Spleen (tissue), 11 donors: ENCODE measurements at regions not wholly inside any gene's neighbourhood (a gene's known extent, or its start where the extent isn't known, plus 50 kb on each side); places are given as distances from the start of the nearest gene placed in this dataset.

Experiments used
- DNase-seq: peaks from one replicate; pipeline ENCODE4 v3.0.0-alpha.2; 2020
- H3K27ac ChIP-seq, 8 donors: fragments of 200-600 bp; sonication (generic) in 7 of 8; 1 replicate in 4 of 8; 2 replicates in 4 of 8; pipeline versions ENCODE4 v1.5.0 to v1.8.0; 2016 to 2021; ENCODE audit warnings: inconsistent platforms in 4 of 8, mild to moderate bottlenecking in 4 of 8, moderate library complexity in 1 of 8
- H3K27me3 ChIP-seq, 7 donors: fragments of 200-600 bp; sonication (generic) in 6 of 7; replicated peaks in 1 of 7; 1 replicate in 4 of 7; 2 replicates in 3 of 7; pipeline versions ENCODE4 v1.5.0 to v1.8.0; 2016 to 2021; ENCODE audit warnings: inconsistent platforms in 3 of 7, mild to moderate bottlenecking in 1 of 7
- H3K36me3 ChIP-seq, 6 donors: fragments of 200-600 bp; sonication (generic) in 5 of 6; 1 replicate in 4 of 6; 2 replicates in 2 of 6; pipeline versions ENCODE4 v1.5.0 to v1.8.0; 2016 to 2021; ENCODE audit warnings: inconsistent platforms in 2 of 6
- H3K4me1 ChIP-seq, 6 donors: fragments of 200-600 bp; sonication (generic) in 5 of 6; 1 replicate in 3 of 6; 2 replicates in 3 of 6; pipeline versions ENCODE4 v1.5.0 to v1.8.0; 2016 to 2021; ENCODE audit warnings: inconsistent platforms in 3 of 6
- H3K4me3 ChIP-seq, 8 donors: fragments of 200-600 bp; sonication (generic) in 7 of 8; 1 replicate in 4 of 8; 2 replicates in 4 of 8; pipeline versions ENCODE4 v1.5.0 to v1.8.0; 2016 to 2021; ENCODE audit warnings: inconsistent platforms in 4 of 8, mild to moderate bottlenecking in 4 of 8, moderate library complexity in 2 of 8
- H3K9me3 ChIP-seq, 8 donors: fragments of 200-600 bp; sonication (generic) in 7 of 8; 1 replicate in 4 of 8; 2 replicates in 4 of 8; pipeline versions ENCODE4 v1.5.0 to v1.8.0; 2016 to 2021; ENCODE audit warnings: inconsistent platforms in 4 of 8
- POLR2A ChIP-seq, 3 donors: fragments of 450-650 bp; IDR thresholded peaks; one replicate each; pipeline ENCODE4 v1.5.1; 2017; ENCODE audit warnings: antibody characterized with exemption in 3 of 3, mild to moderate bottlenecking in 1 of 3
- POLR2AphosphoS5 ChIP-seq, 3 donors: sonication (generic); formaldehyde crosslinking; IDR thresholded peaks; one replicate each; pipeline ENCODE4 v1.5.1; 2017; ENCODE audit warnings: antibody characterized with exemption in 3 of 3
- WGBS, 5 donors: extraction: QIAGEN DNeasy Blood & Tissue Kit in 3 of 5; methylation state at CpG; one replicate each; pipeline versions ENCODE4 v1.1.5 to v1.1.7; 2013 to 2018; 5-methylcytosine and 5-hydroxymethylcytosine counted together
- intact Hi-C: fragments of 100-400 bp; cut with DNase I; formaldehyde crosslinking; loops from one replicate; pipeline ENCODE4 v1.15.0; 2023; ENCODE audit warnings: low total_unique reads
- TF ChIP-seq, protein P1 (sequence below), 11 experiments: fragments of 200-600 bp in 7 of 11; fragments of 450-650 bp in 4 of 11; sonication (generic) in 4 of 11; IDR thresholded peaks in 8 of 11; conservative IDR thresholded peaks in 3 of 11; 1 replicate in 7 of 11; 2 replicates in 4 of 11; pipeline versions ENCODE4 v1.4.0 to v1.8.0; 2016 to 2021; ENCODE audit warnings: antibody characterized with exemption in 11 of 11, inconsistent platforms in 4 of 11, mild to moderate bottlenecking in 1 of 11
- donor health status: healthy with polysubstance abuse.
- donor health status: DM: no; HTN: no; CAD: no; lungs with moderate emphysema.
- donor health status: DM: no; HTN: no; CAD: no.
- donor health status: Bipolar disorder and iron deficiency.
- donor health status: healthy.
- donor health status: DM: no; HTN: no; CAD: no.
- donor health status: DM: yes; HTN: yes; CAD: no.

DNA sequence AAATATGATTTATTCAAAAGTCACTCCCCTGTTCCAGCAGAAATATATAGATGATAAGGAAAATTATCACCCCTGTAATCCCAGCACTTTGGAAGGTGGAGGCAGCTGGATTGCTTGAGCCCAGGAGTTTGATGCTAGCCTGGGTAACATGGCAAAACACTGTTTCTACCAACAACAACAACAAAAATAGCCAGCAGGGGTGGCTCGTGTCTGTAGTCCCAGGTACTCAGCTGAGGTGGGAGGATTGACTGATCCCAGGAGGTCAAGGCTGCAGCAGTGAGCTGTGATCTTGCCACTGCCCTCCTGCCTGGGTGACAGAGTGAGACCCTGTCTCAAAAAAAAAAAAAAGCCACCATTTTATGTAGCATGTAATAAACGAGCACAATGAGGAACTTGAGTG, 1546.5 kb downstream of the NCAM2 start:
- peaks cover 0 to 24% (median 14%) of the 10 kb centered on the region in 8 donors for H3K9me3 ChIP-seq
- WGBS, 5 donors: 50 to 72% (median 52%) methylated on average over 2 of the region's 2 CpGs

DNA sequence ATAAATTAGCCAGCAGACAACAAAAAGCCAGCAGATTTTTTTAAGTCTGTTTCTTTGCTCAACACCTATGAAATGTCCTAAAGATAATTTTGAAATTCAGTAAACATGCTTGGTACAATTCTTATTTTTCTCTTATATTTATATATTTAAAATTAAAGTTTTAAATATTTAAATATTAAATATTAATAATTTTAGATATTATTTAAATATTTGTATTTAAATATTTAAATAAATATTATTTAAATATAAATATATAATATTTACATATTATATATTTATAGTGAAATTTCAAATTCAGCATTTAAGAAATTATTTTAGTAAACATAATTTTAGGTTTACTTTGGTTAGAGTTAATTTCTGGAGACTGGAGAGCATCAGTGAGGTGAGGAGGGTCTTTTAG, 1554.2 kb downstream of the NCAM2 start:
- Histone ChIP-seq H3K27me3 (no peaks in the 10 kb centered on the region), H3K4me3 (no peak overlapping the region), H3K9me3 (no peaks in the 10 kb centered on the region), H3K4me1 (no peaks in the 10 kb centered on the region), H3K27ac (no peak overlapping the region), H3K36me3 (no peaks in the 10 kb centered on the region)
- intact Hi-C loops: no loop called here
- TF ChIP-seq POLR2AphosphoS5 (IDR thresholded peaks at IDR 0.05) (no peak), POLR2A (IDR thresholded peaks at IDR 0.05) (no peak)
- TF ChIP-seq, protein P1, sequence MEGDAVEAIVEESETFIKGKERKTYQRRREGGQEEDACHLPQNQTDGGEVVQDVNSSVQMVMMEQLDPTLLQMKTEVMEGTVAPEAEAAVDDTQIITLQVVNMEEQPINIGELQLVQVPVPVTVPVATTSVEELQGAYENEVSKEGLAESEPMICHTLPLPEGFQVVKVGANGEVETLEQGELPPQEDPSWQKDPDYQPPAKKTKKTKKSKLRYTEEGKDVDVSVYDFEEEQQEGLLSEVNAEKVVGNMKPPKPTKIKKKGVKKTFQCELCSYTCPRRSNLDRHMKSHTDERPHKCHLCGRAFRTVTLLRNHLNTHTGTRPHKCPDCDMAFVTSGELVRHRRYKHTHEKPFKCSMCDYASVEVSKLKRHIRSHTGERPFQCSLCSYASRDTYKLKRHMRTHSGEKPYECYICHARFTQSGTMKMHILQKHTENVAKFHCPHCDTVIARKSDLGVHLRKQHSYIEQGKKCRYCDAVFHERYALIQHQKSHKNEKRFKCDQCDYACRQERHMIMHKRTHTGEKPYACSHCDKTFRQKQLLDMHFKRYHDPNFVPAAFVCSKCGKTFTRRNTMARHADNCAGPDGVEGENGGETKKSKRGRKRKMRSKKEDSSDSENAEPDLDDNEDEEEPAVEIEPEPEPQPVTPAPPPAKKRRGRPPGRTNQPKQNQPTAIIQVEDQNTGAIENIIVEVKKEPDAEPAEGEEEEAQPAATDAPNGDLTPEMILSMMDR (IDR thresholded peaks at IDR 0.05 in 8 of 11, conservative IDR thresholded peaks at IDR 0.05 in 3 of 11): no peak
- DNase-seq: no peak

More for the DNA sequence above, 1546.5 kb downstream of the NCAM2 start:
- intact Hi-C loops: no loop called here
- Histone ChIP-seq H3K4me1 (no peaks in the 10 kb centered on the region), H3K36me3 (no peaks in the 10 kb centered on the region), H3K27ac (no peak overlapping the region), H3K27me3 (no peaks in the 10 kb centered on the region), H3K4me3 (no peak overlapping the region)
- no peak for DNase-seq
- TF ChIP-seq, protein P1 (IDR thresholded peaks at IDR 0.05 in 8 of 11, conservative IDR thresholded peaks at IDR 0.05 in 3 of 11): no peak
- no peak for TF ChIP-seq POLR2AphosphoS5 (IDR thresholded peaks at IDR 0.05)
- no peak for TF ChIP-seq POLR2A (IDR thresholded peaks at IDR 0.05)

DNA sequence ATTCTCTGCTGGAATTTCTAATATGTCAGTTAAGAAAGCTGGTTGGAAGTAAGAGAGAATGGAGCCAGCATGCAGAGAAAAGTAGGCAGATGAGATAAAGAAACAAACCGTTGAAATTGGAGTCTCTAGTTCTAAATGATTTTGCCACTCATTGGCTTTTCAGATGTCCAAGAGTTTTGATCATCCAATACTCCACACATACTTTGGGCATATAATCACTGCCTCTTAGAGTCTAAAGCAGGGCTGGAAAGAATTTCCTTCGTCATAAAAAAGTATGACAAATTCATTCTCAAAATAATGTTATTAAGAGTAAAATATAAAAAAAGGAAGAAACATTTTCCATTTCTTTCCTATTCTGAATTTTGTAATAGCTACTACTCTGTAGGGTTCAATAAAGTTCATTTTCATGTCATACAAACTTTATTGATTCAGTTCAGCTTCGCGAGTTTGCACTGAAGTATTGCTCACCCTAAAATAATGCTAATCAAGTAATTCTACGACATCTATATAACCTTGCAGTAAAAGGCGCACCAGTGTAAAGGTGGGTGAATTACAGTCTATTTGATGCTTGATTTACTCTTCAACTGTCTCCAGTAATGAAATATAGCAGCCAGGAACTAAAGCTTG, 1556.6 kb downstream of the NCAM2 start:
- intact Hi-C loops: no loop called here
- TF ChIP-seq POLR2A (IDR thresholded peaks at IDR 0.05): no peak
- no peak for TF ChIP-seq POLR2AphosphoS5 (IDR thresholded peaks at IDR 0.05)
- TF ChIP-seq, protein P1 (IDR thresholded peaks at IDR 0.05 in 8 of 11, conservative IDR thresholded peaks at IDR 0.05 in 3 of 11): no peak
- no peak for DNase-seq
- H3K4me1 ChIP-seq: no peaks in the 10 kb centered on the region
- 77 to 86% (median 81%) methylated on average over 6 of the region's 6 CpGs for whole genome bisulfite sequencing, 5 donors
- H3K27me3 ChIP-seq: no peaks in the 10 kb centered on the region
- H3K27ac ChIP-seq: no peak overlapping the region
- H3K9me3 ChIP-seq: no peaks in the 10 kb centered on the region
- H3K36me3 ChIP-seq: no peaks in the 10 kb centered on the region
- no peak overlapping the region for H3K4me3 ChIP-seq

DNA sequence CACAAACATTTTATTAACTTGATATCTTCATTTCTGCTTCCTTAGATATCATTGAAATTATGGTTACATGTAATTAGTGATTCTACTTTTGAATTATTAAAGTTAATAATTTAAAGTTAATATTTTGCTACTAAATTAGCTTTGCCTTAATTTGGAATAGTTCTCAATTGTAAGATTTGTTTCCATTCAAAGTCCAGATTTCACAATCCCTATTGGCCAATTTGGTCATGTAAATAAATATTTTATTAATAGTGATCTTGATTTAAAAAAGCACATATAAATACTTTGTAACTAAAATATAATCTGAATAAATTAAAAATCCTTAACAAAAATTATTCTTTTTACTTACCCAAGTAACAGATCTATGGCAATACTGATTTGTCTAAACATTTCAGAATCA, 1558.6 kb downstream of the NCAM2 start:
- DNase-seq: no peak
- no peak overlapping the region for H3K27ac ChIP-seq
- peaks cover 0 to 14% (median 0%) of the 10 kb centered on the region in 8 donors for H3K9me3 ChIP-seq
- intact Hi-C loops: no loop called here
- H3K36me3 ChIP-seq: no peaks in the 10 kb centered on the region
- no peaks in the 10 kb centered on the region for H3K4me1 ChIP-seq
- H3K4me3 ChIP-seq: no peak overlapping the region
- TF ChIP-seq POLR2AphosphoS5 (IDR thresholded peaks at IDR 0.05): no peak
- TF ChIP-seq POLR2A (IDR thresholded peaks at IDR 0.05): no peak
- TF ChIP-seq, protein P1 (IDR thresholded peaks at IDR 0.05 in 8 of 11, conservative IDR thresholded peaks at IDR 0.05 in 3 of 11): no peak
- no peaks in the 10 kb centered on the region for H3K27me3 ChIP-seq
